MM.1S (cell line): ENCODE measurements at regions not wholly inside any gene's neighbourhood (a gene's known extent, or its start where the extent isn't known, plus 50 kb on each side); places are given as distances from the start of the nearest gene placed in this dataset.

Experiments
- CTCF ChIP-seq: fragments of 300-600 bp; sonication (generic); IDR thresholded peaks from 2 replicates; pipeline ENCODE4 v1.5.1; 2016; ENCODE audit warnings: antibody characterized with exemption, low read length, mixed read lengths
- EZH2 ChIP-seq: fragments of 300-600 bp; sonication (generic); optimal IDR thresholded peaks from 2 replicates; pipeline ENCODE3; 2017; ENCODE audit warnings: low read depth, mild to moderate bottlenecking, antibody characterized with exemption, low read length, mixed read lengths
- EZH2phosphoT487 ChIP-seq: fragments of 300-600 bp; sonication (generic); IDR thresholded peaks from 2 replicates; pipeline ENCODE4 v1.6.1; 2018; ENCODE audit warnings: antibody characterized with exemption, low read length

- TF ChIP-seq CTCF = no peak
- TF ChIP-seq EZH2 = no peak
- no peak for TF ChIP-seq EZH2phosphoT487
Observed at GRCh38 chr12:76645934-76646333, 86.4 kb upstream of the OSBPL8 start.
